Erythroblast (primary cell): ENCODE measurements at regions not wholly inside any gene's neighbourhood (a gene's known extent, or its start where the extent isn't known, plus 50 kb on each side); places are given as distances from the start of the nearest gene placed in this dataset.

Source experiments
- GATA1 ChIP-seq: IDR thresholded peaks from 2 replicates; pipeline ENCODE4 v1.6.1; 2011; ENCODE audit warnings: low read depth, mild to moderate bottlenecking, control low read depth, low read length, moderate library complexity
- POLR2A ChIP-seq: IDR thresholded peaks from 2 replicates; pipeline ENCODE4 v1.6.1; 2011; ENCODE audit warnings: mild to moderate bottlenecking, low read length

DNA sequence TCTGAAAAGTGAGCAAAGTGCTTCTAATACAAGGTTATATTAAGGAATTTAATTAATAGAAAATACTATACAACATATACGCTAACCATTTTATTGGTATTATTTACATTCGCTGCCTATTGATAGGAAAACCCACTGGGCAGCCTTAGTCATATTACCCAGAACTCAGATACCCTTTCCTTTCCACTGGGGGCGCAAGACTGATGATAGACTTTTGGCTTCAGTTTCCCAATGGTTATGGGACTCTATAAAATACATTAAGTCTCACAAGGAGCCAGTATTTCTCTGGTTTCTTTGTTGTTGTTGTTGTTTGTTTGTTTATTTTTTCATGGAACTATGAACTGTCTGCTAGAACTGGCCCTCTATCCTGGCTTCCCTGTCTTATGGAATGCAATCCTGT is 471.1 kb upstream of the KIRREL3 start:
- TF ChIP-seq POLR2A (no peak), GATA1 (no peak)
